ENCODE measurements at regions not wholly inside any gene's neighbourhood (a gene's known extent, or its start where the extent isn't known, plus 50 kb on each side); places are given as distances from the start of the nearest gene placed in this dataset.

GRCh38 chr3:77807312-77807711 is 767.4 kb downstream of the ROBO2 start:
- Histone ChIP-seq H3K4me2 (ENCODE audit: insufficient read depth, insufficient read length, low read length) (no peak overlapping the region), H2BK5ac (ENCODE audit: insufficient read length, low read length) (no peak overlapping the region), H3K23me2 (ENCODE audit: insufficient read length, low read depth, low read length, poor library complexity, severe bottlenecking) (no peaks in the 10 kb centered on the region), H3K79me1 (ENCODE audit: insufficient read depth, low read depth, low read length, poor library complexity, severe bottlenecking) (no peaks in the 10 kb centered on the region), H4K20me1 (ENCODE audit: control insufficient read depth, insufficient read depth, insufficient read length) (no peaks in the 10 kb centered on the region), H4K8ac (replicated peaks; ENCODE audit: insufficient read length, low read depth, low read length) (no peak overlapping the region), H4K5ac (ENCODE audit: insufficient read length, low read depth, low read length) (no peak overlapping the region), H2BK120ac (ENCODE audit: low read depth, low read length, poor library complexity, severe bottlenecking) (no peak overlapping the region), H3K18ac (ENCODE audit: insufficient read length, low read depth, low read length) (no peak overlapping the region), H3K27ac (ENCODE audit: insufficient read length, low read depth, low read length) (no peak overlapping the region), H3K23ac (ENCODE audit: insufficient read length, low read depth, low read length) (no peak overlapping the region), H3K4me1 (ENCODE audit: insufficient read depth, low read length) (no peaks in the 10 kb centered on the region), H2BK12ac (ENCODE audit: insufficient read length, low read depth, low read length) (no peak overlapping the region), H3K56ac (ENCODE audit: insufficient read length, low read depth, low read length) (no peak overlapping the region), H3K27me3 (ENCODE audit: insufficient read depth, low read length) (no peaks in the 10 kb centered on the region), H2BK20ac (ENCODE audit: low read depth, low read length, poor library complexity, severe bottlenecking) (no peak overlapping the region), H3K9me3 (ENCODE audit: control insufficient read depth, low read depth, low read length) (no peaks in the 10 kb centered on the region), H3K14ac (ENCODE audit: insufficient read depth, low read length) (no peak overlapping the region), H2AFZ (ENCODE audit: low read length) (no peak overlapping the region), H4K91ac (ENCODE audit: insufficient read length, low read depth, low read length) (no peak overlapping the region), H3K9ac (ENCODE audit: extremely low read depth, insufficient read length, low read length) (no peak overlapping the region), H3T11ph (ENCODE audit: low read length) (no peak overlapping the region), H2AK5ac (ENCODE audit: insufficient read length, low read length) (no peak overlapping the region), H3K79me2 (ENCODE audit: insufficient read depth, low read length) (no peaks in the 10 kb centered on the region), H3K4ac (ENCODE audit: low read depth, low read length) (no peak overlapping the region), H2BK15ac (ENCODE audit: low read depth, low read length) (no peak overlapping the region)
- WGBS (ENCODE audit: extremely low coverage, insufficient read length, low lambda C conversion rate): no CpG with 5 or more reads among the region's 3 CpGs
- Mint-ChIP-seq H3K27ac (no peak overlapping the region), H3K9me3 (no peaks in the 10 kb centered on the region), H3K27me3 (ENCODE audit: low read depth) (no peaks in the 10 kb centered on the region), H3K4me3 (no peak overlapping the region), H3K36me3 (ENCODE audit: insufficient read depth in 1 of 3, low read depth in 3 of 3) (no peaks in the 10 kb centered on the region), H3K4me1 (peaks cover 6 to 7% of the 10 kb centered on the region in 2 experiments)
- no peak for TF ChIP-seq CTCF (conservative IDR thresholded peaks at IDR 0.05)
- DNase-seq: no peak
